GM18499 (cell line): ENCODE measurements at regions not wholly inside any gene's neighbourhood (a gene's known extent, or its start where the extent isn't known, plus 50 kb on each side); places are given as distances from the start of the nearest gene placed in this dataset.

Experiments
- ATAC-seq: cut with Tn5 transposase; IDR thresholded peaks from one replicate; pipeline ENCODE4 v1.9.1; 2021; ENCODE audit warnings: moderate number of reproducible peaks; ENCODE audit not compliant: insufficient read depth, unreplicated experiment

DNA sequence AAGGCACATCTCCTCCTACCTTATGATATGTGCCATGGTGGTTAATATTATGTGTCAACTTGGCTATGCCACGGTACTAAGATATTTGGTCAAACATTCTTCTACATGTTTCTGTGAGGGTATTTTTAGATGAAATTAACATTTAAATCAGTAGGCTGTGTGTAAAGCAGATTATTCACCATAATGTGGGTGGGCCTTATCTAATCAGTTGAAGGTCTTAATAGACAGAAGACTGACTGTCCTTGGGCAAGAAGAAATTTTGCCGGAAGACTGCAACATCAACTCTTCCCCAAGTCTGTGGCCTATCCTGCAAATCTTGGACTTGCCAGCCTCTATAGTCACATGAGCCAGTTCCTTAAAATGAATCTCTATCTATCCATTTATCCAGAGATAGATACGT is 380.1 kb upstream of the DDI1 start:
- no peak for ATAC-seq

DNA sequence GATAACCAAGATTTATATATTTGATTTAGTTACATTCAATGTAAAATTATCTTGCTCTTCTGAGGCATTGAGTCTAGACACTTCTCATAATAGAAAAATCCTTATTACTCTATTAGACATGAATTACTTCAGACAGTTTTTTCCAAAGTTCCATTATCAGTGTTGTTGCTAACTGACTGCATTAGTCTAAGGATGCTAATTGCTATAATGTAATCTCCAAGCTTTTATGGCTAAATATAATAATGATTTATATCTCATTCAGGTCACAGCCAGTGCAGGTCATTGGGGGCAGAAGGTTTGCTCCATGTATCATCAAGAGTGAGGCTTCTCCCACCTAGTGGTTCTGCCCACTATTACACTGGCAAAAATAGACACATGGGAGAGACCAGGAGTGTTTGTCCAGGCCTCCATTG is 377.2 kb upstream of the DDI1 start:
- ATAC-seq: no peak

DNA sequence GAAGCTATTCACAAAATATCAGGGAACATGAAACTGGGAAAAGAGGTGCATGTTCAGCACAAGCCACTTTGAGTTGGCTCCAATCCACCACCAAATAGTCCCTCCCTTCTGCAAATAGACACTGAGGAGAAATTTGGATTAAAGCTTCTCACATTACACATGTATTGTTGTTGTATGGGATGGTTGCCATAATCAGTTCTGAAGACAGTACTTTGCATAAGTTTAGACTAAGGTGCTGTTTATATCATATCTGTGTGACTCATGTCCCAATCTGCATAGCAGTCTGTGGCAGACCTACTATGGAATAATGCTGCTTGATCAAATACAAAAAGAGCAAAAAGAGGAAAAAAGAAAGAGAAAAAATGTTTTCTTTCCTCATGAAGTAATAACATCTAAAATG is 376.7 kb upstream of the DDI1 start:
- no peak for ATAC-seq

DNA sequence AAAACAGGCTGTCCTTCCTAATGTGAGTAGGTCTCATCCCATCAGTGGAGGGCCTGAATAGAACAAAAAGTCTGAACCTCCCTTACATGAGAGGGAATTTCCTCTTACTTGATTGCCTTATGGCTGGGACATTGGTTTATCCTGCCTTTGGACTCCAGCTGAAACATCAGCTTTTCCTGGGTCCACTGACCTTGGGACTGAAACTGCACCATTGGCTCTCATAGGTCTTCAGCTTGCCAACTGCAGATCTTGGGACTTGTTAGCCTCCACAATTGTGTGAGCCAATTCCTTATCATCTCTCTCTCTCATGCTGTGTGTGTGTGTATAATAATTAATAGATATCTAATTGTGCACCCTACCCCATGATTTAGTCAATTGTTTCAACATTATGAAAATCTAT is 375.3 kb upstream of the DDI1 start:
- ATAC-seq: no peak

DNA sequence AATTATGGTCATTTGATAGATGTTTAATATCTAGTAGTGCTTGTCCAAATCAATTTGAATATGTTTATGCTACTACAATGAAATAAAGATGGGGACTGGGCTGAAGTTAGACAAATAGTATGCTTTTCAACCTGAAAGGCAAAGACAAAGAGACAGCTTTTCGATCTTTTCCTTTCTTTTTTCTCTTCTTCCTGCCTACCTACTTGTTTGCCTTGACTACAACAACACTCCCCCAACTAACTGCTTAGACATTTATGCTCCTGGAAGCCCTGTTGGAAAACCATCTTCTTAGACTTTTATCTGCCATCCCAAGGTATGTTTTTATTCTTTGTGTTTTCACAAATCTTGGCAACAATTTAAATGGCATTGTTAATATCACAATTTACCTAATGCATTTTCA is 374.4 kb upstream of the DDI1 start:
- ATAC-seq: no peak

DNA sequence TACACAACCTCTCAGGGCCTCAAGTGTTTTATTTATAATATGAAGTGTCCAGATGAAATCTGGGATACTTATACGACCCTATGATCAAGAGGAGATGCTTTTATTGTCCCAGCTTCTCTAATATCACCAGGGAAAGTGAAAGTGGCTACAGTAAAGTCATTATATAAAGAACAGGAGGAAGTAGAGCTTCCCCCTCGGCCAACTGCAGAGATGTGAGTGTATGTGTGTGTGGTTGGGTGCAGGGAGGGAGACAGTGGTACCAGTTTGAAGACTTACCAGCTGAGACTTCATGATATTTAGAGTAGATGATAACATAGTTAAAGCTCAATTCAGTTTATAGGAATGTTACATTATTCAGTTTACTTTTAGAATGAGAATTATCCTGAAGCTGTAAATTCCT is 373.6 kb upstream of the DDI1 start:
- ATAC-seq: no peak

DNA sequence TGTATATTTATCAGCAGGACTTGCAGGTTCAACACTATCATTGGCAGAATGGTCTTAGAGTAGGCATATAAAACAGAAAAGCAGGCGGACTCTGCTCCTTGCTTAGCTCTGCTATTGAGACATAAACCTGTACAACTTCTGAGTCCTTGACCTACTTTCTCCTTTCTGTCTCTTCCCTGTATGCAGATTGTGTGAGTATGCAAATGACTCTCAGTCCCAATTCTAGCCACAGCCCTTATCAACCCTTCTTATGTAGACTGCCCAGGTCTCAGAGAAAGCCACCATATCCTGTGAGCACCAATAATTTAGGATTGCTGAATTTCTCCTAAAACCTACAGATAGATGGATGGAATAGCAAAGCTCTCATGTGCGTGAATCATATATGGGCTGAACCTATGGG is 367.6 kb upstream of the DDI1 start:
- no peak for ATAC-seq

DNA sequence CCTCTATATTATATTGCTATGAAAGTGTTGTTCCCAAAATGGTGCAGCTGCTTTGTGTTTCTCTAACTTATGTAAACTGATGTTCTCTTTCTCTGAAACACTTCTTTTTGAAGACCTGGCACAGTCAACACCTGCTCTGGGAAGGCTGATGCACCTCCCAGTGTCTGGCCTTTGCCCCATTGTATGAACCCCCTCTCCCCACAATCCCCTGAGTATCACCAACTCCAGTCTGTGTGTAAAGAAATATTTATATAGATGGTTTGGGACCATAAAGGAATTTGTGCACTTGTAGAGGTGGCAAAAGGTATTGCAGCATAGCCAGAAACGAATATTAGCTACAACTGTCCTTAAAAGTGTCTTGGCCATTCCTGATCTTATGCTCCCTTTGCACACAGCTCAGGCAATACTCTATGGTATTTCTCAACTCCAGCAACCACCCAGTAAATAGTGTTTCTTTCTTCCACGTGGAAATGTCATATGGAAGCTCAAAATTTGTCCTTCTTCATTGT is 365.2 kb upstream of the DDI1 start:
- no peak for ATAC-seq

DNA sequence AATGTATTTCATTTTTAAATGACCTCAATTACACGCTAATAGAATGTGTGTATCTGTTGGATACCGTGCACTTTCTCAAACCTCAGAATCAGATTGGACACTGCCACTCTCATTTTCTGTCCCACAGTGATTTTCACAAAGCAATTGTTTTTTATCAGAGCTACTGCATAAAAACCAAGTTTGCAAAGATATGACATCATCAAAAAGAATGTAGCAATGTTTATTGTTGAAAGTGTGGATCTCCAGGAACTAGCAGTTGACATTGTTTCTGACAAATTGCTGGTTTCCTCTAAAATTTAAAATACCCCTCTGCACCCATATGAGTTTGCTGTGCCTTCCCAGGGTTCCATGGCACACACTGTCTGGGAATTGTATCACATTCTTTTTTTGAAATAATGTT is 362.7 kb upstream of the DDI1 start:
- ATAC-seq: no peak

DNA sequence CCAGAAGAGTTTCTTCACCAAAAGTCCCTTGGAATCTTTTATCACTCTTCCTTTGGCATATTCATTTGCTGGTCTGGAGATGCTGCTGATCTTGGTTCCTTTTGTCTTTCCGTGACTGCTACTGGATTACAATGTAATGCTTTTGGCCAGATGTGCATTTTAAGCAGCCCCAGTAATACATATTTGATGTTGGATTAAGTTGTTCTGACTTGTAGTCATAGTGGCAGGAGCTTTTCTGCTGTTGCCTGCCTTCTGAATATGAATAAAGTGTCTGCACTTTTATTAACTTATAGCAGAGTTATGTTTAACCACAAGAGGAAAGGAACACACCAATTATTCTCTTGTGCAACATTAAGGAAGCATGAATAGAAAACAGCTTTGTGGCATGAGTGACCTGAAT is 360.0 kb upstream of the DDI1 start:
- no peak for ATAC-seq

DNA sequence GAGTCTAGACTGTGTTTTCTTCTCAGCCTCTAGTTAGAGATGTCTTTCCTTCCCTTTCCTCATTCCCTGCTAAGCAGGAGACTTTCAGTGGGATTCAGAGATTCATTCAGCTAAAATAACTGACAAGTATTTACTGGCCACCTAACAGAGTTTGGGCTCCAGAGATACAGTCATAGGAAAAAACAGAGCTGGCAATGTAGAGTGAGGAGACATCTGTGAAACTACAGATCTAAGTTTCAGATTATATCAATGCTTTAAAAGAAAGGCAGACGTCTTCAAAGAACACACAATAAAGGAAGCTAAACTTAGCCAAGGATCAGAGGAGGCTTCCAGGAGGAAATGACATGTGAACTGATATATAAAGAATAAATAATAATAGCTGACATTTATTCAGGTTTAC is 355.6 kb upstream of the DDI1 start:
- ATAC-seq: no peak

DNA sequence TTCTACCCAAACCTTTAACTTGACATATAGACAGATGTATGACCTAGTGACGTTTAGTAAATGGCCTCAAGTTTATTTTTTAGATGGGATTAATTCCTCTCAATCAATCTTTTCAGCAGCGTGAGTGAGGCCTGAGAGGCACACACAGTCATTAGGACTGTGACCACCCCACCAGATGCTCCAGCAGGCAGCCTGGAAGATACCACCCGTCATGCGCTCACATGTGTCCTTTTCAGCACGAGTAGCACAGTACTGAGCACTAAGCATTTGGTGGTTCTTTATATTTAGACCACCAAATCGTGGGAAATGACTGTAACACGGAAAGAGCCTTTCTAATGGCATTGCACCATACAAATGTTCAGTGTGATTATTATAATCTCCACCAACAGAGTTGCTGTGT is 354.6 kb upstream of the DDI1 start:
- peak; percentile 24 for ATAC-seq

DNA sequence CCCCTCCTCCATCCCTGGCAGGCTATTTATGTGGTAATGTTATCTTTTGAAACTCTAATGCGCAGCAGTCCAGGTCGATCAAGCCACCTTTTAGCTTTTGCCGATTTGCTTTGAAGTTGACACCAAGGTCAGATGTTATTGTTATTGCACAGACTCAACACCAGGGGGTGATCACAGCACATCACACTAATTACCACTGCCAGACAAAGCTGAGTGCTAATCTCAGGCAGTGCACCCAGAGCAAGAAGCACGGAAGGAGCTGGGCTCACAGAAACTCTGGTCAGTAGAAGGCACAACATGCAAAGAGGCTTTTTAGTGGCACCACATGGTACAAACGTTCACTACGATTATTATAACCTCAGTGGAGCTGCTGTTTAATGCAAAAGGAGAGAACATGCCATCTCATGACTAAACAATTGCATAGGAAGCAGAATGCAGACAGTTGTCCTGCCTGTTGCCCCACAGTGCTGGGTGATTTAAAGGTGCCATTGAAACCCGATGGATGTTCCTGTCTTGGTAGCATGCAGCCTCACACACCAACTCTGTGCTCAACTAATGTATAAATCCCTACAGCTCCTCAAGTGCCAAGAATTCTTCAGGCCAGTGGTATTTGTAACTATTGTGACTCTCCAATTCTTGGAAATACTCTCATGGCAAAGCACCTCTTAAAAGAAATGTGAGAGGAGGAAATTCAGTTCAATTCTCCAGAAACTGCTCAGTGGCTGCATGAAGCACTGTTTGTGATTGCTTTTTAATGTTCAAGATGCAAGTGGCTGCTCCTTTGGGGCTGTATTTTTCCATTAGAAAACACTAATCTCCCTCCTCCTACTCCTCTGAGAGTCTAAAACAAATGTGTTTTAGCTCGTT is 353.9 kb upstream of the DDI1 start:
- peak; percentile 94 for ATAC-seq

DNA sequence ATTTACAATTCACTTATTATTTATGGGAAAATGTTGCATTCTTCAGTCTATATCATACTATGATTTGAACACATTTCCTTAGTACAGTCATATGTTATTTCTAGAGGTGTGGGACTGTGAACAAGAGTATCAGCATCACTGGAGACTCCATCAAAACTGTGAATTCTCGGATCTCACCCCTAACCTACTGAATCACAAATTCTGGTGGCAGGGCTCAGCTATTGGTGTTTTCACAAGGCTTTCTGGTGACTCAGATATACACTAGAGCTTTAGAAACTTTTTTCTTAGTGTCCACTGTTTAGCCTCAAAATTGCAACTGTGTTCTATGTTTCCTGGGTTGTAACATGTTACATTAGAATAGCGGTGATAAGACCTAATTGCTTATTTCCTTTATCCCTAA is 352.9 kb upstream of the DDI1 start:
- no peak for ATAC-seq

DNA sequence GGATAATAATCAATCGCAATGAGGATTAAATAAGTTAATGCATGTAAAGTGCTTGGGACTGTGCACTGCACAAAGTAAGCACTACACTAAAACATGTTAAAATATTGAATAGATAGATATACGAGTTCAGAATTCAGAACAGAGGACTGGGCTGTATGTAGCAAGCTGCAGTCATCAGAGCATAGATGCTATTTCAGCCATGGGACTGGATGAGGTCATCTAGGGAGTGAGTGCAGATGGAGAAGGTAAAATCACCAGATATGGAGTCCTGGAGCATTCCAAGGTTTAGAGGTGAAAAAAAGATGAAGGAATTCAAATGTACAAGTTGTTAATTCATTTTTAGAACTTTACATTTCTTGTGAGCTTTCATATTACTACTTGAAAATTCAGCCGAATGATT is 347.5 kb upstream of the DDI1 start:
- no peak for ATAC-seq

DNA sequence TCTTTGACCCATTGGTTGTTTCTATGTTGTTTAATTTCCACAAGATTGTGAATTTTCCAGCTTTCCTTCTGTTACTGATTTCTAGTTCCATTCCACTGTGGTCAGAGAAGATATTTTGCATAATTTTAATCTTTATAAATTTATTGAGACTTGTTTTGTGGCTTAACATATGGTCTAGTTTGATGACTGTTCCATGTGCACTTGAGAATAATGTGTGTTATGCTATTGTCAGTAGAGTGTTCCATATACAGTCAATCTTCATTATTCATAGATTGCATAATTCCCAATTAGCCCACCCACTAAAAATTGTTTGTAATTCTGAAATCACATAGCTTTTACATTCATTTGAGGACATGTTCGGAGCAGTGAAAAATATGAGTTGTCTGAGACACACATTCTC is 346.1 kb upstream of the DDI1 start:
- no peak for ATAC-seq

DNA sequence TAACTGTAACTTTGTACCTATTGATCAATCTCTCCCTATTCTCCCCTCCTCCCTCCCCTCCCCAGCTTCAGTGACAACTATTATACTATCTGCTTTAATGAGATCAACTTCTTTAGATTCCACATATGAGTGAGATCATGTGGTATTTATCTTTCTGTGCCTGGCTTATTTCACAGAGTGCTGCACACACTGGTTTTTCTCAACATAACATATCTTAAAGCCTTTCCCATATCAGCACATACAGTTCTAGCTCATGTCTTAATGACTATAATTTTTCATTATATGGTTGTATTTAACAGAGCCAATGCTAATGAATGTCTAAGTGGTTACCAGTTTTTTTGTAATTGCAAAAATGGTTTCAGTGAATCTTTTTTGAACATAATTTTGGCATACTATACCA is 340.3 kb upstream of the DDI1 start:
- no peak for ATAC-seq

DNA sequence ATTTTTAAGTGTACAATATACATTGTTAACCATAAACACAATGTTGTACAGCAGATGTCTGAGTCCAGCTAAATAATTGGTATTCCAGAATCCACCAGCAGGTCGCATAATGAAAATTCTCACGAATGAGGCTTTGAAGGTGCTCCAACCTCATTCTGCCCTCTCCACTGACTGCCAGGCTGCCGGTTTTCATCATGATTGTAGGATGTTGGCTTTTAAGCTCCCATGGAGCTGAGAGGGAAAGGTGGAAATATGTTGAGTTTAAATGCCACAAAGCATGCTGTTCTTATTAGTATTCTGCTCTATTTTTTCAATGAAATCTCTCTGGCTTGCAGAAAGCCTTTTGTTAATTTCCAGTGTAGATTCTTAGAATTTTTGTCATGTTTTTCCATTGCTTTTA is 337.2 kb upstream of the DDI1 start:
- ATAC-seq: no peak

DNA sequence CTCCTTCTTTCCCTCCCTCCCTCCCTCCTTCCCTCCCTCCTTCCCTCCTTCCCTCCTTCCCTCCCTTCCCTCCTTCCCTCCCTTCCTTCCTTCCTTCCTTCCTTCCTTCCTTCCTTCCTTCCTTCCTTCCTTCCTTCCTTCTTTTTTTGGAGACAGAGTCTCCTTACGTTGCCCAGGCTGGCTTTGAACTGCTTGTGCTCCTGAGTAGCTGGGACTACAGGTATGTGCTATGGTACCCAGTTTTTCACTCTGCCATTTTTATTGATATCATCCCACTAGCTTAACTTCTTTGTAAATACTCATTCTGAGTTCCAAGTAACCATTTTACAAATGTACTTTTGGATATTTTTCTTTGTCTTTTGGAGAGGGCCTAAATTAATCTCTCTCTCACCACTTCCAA is 336.8 kb upstream of the DDI1 start:
- no peak for ATAC-seq

DNA sequence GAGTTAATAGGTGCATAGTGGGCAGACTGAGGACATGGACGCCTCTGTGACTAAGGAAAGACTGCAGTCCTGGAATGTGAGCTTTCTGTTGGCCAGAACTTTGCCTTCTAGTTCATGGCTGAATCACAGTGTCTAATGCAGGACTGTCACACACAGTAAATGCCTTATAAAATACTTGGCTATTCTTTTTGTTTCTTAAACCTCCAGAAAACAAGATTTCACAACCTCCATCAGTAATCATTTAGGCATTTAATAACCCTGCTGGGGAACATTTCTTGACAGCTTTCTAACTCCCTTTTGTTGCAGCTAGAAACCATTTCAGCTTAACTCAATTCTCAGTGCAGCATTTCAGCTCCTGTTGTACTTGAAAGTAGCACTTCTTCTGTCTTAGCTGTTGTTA is 335.8 kb upstream of the DDI1 start:
- ATAC-seq: no peak

DNA sequence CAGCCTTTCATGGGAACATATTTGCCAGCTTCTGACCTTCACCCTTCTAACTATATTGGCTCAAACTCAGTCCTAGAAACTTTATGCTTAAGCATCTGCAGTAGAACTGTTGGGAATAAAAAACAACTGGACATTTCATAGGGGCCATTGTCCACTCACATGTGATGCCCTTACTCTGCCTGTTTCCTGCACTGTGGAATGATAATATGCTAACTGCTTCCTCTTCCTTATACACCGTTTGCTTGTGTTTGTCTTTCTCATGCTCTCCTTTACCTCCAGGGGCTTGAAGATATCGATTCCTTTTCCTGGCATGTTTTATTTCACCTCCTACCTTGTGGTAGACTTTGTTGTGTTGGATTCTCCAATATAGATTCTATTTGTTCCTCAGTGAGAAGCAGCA is 333.0 kb upstream of the DDI1 start:
- no peak for ATAC-seq

DNA sequence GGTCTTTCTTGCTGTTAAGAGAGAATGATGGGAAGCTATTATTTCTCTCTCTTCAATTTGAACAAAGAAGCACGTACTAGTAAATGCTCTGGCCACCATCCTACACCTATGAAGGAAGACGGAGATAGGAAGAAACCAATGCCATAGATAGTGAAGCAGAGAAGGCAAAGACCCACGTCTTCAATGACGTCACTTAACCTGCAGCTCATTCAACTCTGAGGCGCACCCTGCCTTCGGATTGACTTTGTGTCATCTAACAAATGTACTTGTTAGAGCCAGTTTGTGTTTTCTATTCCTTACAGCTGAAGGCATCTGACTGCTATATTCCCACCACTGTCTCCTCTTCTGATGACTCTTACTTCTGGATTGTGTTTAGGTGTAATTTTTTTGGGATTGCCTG is 332.5 kb upstream of the DDI1 start:
- ATAC-seq: no peak
